ENCODE measurements at regions not wholly inside any gene's neighbourhood (a gene's known extent, or its start where the extent isn't known, plus 50 kb on each side); places are given as distances from the start of the nearest gene placed in this dataset.

DNA sequence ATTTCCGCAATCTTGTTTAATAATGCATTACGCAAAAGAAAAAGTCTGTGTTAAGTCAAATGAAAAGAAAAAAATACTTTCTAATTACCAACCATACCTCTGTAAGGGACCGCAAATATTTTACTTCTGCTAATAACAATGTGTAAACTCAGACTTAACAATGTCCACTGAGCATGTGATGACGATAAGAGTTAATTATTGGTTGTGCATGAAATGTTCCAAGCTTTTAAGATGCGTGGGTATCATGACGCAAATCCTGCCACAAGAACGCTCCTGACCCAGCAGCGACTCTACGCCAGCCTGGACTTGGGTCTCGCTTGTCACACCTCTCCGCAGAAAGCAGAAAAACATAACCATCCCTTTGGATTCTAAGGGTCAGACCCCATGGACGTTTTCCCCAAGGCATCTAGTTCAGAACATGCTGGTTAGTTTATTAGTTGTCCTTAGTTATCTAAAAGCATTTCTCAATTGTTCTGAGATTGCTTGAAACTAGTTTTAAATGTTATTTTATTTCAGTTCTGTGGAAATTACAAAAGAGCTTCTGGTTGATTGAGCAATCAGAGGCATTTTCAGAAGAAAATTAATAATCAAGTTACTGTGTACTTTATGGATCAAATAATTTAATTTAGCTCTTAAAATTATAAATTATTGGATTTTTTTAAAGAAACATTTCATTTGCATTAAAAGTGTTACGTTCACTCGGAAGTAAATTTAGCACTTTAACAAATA, 779.9 kb upstream of the ARGLU1 start:
- TF ChIP-seq EZH2 (IDR thresholded peaks at IDR 0.05) (no peak), POLR2AphosphoS5 (IDR thresholded peaks at IDR 0.05; ENCODE audit: borderline replicate concordance, low read depth, low read length) (no peak)

Measured in SK-N-MC (cell line).